ENCODE measurements at regions not wholly inside any gene's neighbourhood (a gene's known extent, or its start where the extent isn't known, plus 50 kb on each side); places are given as distances from the start of the nearest gene placed in this dataset.

- no peak overlapping the region for H3K4me3 ChIP-seq (ENCODE audit: low read depth in 1 of 2, low read length in 2 of 2)
- H3K9me3 ChIP-seq (ENCODE audit: control insufficient read depth in 1 of 2, low read length in 2 of 2): no peaks in the 10 kb centered on the region
- H3K27ac ChIP-seq (ENCODE audit: low read length): no peak overlapping the region
- no peaks in the 10 kb centered on the region for H3K4me1 ChIP-seq (ENCODE audit: control insufficient read depth in 1 of 2, insufficient read depth in 2 of 2, low read length in 2 of 2)
- H3K36me3 ChIP-seq (ENCODE audit: control insufficient read depth in 1 of 2, insufficient read depth in 2 of 2, low read length in 2 of 2): no peaks in the 10 kb centered on the region
- no peaks in the 10 kb centered on the region for H3K27me3 ChIP-seq (ENCODE audit: low read depth, low read length)
Observed at GRCh38 chr5:58356662-58357061, 103.2 kb downstream of the PLK2 start.

GRCh38 chr5:58354827-58355226, 105.1 kb downstream of the PLK2 start:
- Histone ChIP-seq H3K27ac (ENCODE audit: low read length) (no peak overlapping the region), H3K4me3 (ENCODE audit: low read depth in 1 of 2, low read length in 2 of 2) (no peak overlapping the region), H3K36me3 (ENCODE audit: control insufficient read depth in 1 of 2, insufficient read depth in 2 of 2, low read length in 2 of 2) (no peaks in the 10 kb centered on the region), H3K4me1 (ENCODE audit: control insufficient read depth in 1 of 2, insufficient read depth in 2 of 2, low read length in 2 of 2) (no peaks in the 10 kb centered on the region), H3K27me3 (ENCODE audit: low read depth, low read length) (no peaks in the 10 kb centered on the region), H3K9me3 (ENCODE audit: control insufficient read depth in 1 of 2, low read length in 2 of 2) (no peaks in the 10 kb centered on the region)

DNA sequence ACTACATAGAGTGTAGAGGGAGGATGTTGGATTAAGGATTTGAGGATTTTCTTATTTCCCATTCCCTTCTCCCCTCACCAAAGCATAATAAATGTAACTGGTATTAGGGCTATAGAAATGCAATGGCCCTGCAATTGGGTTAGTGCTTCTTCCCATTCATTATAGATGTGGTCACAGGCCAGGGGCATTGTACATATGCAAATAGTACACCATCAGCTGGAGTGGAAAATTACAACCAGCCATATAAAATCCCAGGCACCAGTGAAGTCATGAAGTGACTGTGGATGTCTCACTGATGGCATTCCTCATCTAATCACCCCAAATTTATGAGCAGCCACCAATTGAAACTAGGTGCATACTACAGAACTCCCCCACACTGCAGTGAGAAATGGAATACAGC, 105.9 kb downstream of the PLK2 start:
- Histone ChIP-seq H3K4me1 (ENCODE audit: control insufficient read depth in 1 of 2, insufficient read depth in 2 of 2, low read length in 2 of 2) (no peaks in the 10 kb centered on the region), H3K36me3 (ENCODE audit: control insufficient read depth in 1 of 2, insufficient read depth in 2 of 2, low read length in 2 of 2) (no peaks in the 10 kb centered on the region), H3K9me3 (ENCODE audit: control insufficient read depth in 1 of 2, low read length in 2 of 2) (no peaks in the 10 kb centered on the region), H3K27me3 (ENCODE audit: low read depth, low read length) (no peaks in the 10 kb centered on the region), H3K4me3 (ENCODE audit: low read depth in 1 of 2, low read length in 2 of 2) (no peak overlapping the region), H3K27ac (ENCODE audit: low read length) (no peak overlapping the region)

GRCh38 chr5:58351190-58351589, 108.7 kb downstream of the PLK2 start:
- Histone ChIP-seq H3K36me3 (ENCODE audit: control insufficient read depth in 1 of 2, insufficient read depth in 2 of 2, low read length in 2 of 2) (no peaks in the 10 kb centered on the region), H3K27ac (ENCODE audit: low read length) (no peak overlapping the region), H3K4me3 (ENCODE audit: low read depth in 1 of 2, low read length in 2 of 2) (no peak overlapping the region), H3K4me1 (ENCODE audit: control insufficient read depth in 1 of 2, insufficient read depth in 2 of 2, low read length in 2 of 2) (no peaks in the 10 kb centered on the region), H3K27me3 (ENCODE audit: low read depth, low read length) (no peaks in the 10 kb centered on the region), H3K9me3 (ENCODE audit: control insufficient read depth in 1 of 2, low read length in 2 of 2) (no peaks in the 10 kb centered on the region)

DNA sequence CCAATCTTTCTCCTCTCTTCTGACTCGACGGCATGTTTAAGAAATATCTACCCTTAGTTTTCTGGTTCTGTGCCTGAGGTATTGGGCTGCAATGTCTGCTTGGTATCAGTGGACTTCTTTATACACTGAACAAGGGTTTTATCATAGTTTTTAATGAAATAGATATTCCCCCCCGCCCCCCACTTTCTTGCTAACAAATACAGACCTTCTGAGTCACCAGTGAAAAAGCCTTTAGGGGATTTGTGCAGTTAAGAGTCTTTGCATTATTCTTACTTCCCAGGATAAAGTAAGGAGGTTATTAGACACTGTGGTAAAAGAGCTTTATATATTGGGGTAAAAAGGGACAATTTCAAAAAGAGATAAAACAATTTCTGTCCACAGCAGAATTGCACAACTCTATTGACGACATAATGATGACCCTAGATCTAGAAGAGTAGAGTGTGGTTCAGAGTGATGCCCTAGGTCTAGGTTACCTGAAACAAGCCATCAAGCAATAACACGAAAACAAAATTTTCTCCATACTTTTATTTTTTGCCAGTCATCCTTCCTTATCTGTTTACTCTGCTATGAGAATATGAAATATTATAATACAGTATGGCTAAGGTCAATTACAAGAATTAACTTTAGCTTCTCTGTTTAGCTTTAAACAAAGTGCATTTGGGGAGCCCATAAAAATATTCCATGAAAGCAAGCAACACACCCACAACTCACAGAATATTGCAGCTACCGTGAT, 110.7 kb downstream of the PLK2 start:
- Histone ChIP-seq H3K4me3 (ENCODE audit: low read depth in 1 of 2, low read length in 2 of 2) (no peak overlapping the region), H3K27ac (ENCODE audit: low read length) (no peak overlapping the region), H3K4me1 (ENCODE audit: control insufficient read depth in 1 of 2, insufficient read depth in 2 of 2, low read length in 2 of 2) (no peaks in the 10 kb centered on the region), H3K36me3 (ENCODE audit: control insufficient read depth in 1 of 2, insufficient read depth in 2 of 2, low read length in 2 of 2) (no peaks in the 10 kb centered on the region), H3K9me3 (ENCODE audit: control insufficient read depth in 1 of 2, low read length in 2 of 2) (no peaks in the 10 kb centered on the region), H3K27me3 (ENCODE audit: low read depth, low read length) (no peaks in the 10 kb centered on the region)

GRCh38 chr5:58346041-58346440, 113.8 kb downstream of the PLK2 start:
- Histone ChIP-seq H3K4me3 (ENCODE audit: low read depth in 1 of 2, low read length in 2 of 2) (no peak overlapping the region), H3K27me3 (ENCODE audit: low read depth, low read length) (no peaks in the 10 kb centered on the region), H3K27ac (ENCODE audit: low read length) (no peak overlapping the region), H3K9me3 (ENCODE audit: control insufficient read depth in 1 of 2, low read length in 2 of 2) (no peaks in the 10 kb centered on the region), H3K36me3 (ENCODE audit: control insufficient read depth in 1 of 2, insufficient read depth in 2 of 2, low read length in 2 of 2) (no peaks in the 10 kb centered on the region), H3K4me1 (ENCODE audit: control insufficient read depth in 1 of 2, insufficient read depth in 2 of 2, low read length in 2 of 2) (no peaks in the 10 kb centered on the region)

DNA sequence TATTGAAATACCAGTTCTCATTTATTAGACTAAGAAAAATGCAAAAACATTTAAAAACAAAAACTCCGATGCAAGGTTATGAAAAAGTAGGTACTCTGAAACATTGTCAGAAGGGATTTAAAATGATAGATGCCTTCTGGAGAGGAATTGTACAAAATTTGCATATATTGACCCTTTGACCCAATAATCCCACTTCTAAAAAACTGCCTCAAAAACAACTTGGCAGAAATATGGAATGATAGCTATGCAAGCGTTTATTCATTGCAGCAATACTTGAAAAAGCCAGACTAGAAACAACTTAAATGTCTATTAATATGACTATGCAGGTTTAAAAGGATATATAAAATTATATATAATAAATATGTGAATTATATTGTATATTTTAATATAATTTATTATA, 118.4 kb downstream of the PLK2 start:
- Histone ChIP-seq H3K27me3 (ENCODE audit: low read depth, low read length) (no peaks in the 10 kb centered on the region), H3K27ac (ENCODE audit: low read length) (no peak overlapping the region), H3K4me1 (ENCODE audit: control insufficient read depth in 1 of 2, insufficient read depth in 2 of 2, low read length in 2 of 2) (no peaks in the 10 kb centered on the region), H3K4me3 (ENCODE audit: low read depth in 1 of 2, low read length in 2 of 2) (no peak overlapping the region), H3K9me3 (ENCODE audit: control insufficient read depth in 1 of 2, low read length in 2 of 2) (no peaks in the 10 kb centered on the region), H3K36me3 (ENCODE audit: control insufficient read depth in 1 of 2, insufficient read depth in 2 of 2, low read length in 2 of 2) (no peaks in the 10 kb centered on the region)

- H3K9me3 ChIP-seq (ENCODE audit: control insufficient read depth in 1 of 2, low read length in 2 of 2): no peaks in the 10 kb centered on the region
- H3K4me1 ChIP-seq (ENCODE audit: control insufficient read depth in 1 of 2, insufficient read depth in 2 of 2, low read length in 2 of 2): no peaks in the 10 kb centered on the region
- no peaks in the 10 kb centered on the region for H3K36me3 ChIP-seq (ENCODE audit: control insufficient read depth in 1 of 2, insufficient read depth in 2 of 2, low read length in 2 of 2)
- H3K4me3 ChIP-seq (ENCODE audit: low read depth in 1 of 2, low read length in 2 of 2): no peak overlapping the region
- H3K27ac ChIP-seq (ENCODE audit: low read length): no peak overlapping the region
- no peaks in the 10 kb centered on the region for H3K27me3 ChIP-seq (ENCODE audit: low read depth, low read length)
Observed at GRCh38 chr5:58335518-58335917, 124.4 kb downstream of the PLK2 start.

DNA sequence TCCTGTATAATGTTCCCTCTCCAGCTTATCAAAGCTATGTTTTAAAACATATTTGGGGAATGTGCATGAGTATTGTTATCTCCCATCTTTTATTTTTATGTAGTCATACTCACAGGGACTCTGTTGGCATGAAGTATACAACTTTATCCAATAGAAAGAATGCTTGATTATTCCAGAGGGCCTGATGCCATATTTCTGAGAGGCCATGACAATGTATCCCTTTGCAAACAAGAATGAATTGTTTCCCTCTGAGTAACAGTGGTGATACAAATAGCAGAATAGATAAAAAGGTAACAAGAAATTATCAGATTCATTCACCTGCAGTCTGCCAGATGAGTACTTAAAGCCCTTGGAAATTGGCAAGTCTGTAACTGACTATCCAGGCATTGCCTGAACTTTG, 125.9 kb downstream of the PLK2 start:
- Histone ChIP-seq H3K36me3 (ENCODE audit: control insufficient read depth in 1 of 2, insufficient read depth in 2 of 2, low read length in 2 of 2) (no peaks in the 10 kb centered on the region), H3K27ac (ENCODE audit: low read length) (no peak overlapping the region), H3K4me1 (ENCODE audit: control insufficient read depth in 1 of 2, insufficient read depth in 2 of 2, low read length in 2 of 2) (no peaks in the 10 kb centered on the region), H3K4me3 (ENCODE audit: low read depth in 1 of 2, low read length in 2 of 2) (no peak overlapping the region), H3K9me3 (ENCODE audit: control insufficient read depth in 1 of 2, low read length in 2 of 2) (no peaks in the 10 kb centered on the region), H3K27me3 (ENCODE audit: low read depth, low read length) (no peaks in the 10 kb centered on the region)

DNA sequence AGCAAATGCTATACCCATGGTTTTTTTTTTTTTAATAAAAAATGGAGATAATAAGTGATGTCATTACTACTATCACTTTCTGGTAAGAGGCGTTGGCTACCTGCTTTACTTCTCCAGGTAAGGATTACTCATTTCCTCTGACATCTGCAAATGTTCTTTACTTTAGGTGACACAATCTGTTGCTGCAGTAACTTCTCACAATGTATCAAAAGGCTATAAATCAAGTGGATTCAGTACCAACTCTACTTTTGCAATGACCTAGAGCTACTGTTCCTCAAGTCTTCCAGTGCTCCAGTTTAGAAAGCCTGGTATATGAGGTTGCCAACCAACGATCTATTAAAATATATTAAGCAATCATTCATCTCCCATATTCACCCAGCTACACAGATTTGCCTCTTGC, 129.1 kb downstream of the PLK2 start:
- Histone ChIP-seq H3K27ac (ENCODE audit: low read length) (no peak overlapping the region), H3K9me3 (ENCODE audit: control insufficient read depth in 1 of 2, low read length in 2 of 2) (no peaks in the 10 kb centered on the region), H3K4me3 (ENCODE audit: low read depth in 1 of 2, low read length in 2 of 2) (no peak overlapping the region), H3K36me3 (ENCODE audit: control insufficient read depth in 1 of 2, insufficient read depth in 2 of 2, low read length in 2 of 2) (no peaks in the 10 kb centered on the region), H3K4me1 (ENCODE audit: control insufficient read depth in 1 of 2, insufficient read depth in 2 of 2, low read length in 2 of 2) (no peaks in the 10 kb centered on the region), H3K27me3 (ENCODE audit: low read depth, low read length) (no peaks in the 10 kb centered on the region)

DNA sequence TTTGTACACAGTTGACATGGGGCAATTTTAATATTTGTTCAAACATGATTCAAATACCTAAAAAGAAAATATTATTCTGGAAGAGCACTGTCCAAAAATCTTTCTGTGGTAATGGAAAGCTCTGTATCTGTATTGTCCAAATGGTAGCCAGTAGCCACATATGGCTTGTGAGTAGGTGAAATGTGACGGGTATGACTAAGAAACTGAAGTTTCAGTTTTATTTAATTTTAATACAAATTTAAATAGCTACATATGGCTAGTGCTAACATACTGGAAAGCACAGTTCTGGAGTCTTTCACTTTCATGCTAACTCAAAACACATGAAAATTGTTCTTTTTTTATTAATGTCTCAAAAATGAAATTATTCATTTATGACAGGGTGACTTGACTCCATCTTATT, 132.6 kb downstream of the PLK2 start:
- Histone ChIP-seq H3K9me3 (ENCODE audit: control insufficient read depth in 1 of 2, low read length in 2 of 2) (no peaks in the 10 kb centered on the region), H3K4me3 (ENCODE audit: low read depth in 1 of 2, low read length in 2 of 2) (no peak overlapping the region), H3K4me1 (ENCODE audit: control insufficient read depth in 1 of 2, insufficient read depth in 2 of 2, low read length in 2 of 2) (no peaks in the 10 kb centered on the region), H3K36me3 (ENCODE audit: control insufficient read depth in 1 of 2, insufficient read depth in 2 of 2, low read length in 2 of 2) (no peaks in the 10 kb centered on the region), H3K27ac (ENCODE audit: low read length) (no peak overlapping the region), H3K27me3 (ENCODE audit: low read depth, low read length) (no peaks in the 10 kb centered on the region)

DNA sequence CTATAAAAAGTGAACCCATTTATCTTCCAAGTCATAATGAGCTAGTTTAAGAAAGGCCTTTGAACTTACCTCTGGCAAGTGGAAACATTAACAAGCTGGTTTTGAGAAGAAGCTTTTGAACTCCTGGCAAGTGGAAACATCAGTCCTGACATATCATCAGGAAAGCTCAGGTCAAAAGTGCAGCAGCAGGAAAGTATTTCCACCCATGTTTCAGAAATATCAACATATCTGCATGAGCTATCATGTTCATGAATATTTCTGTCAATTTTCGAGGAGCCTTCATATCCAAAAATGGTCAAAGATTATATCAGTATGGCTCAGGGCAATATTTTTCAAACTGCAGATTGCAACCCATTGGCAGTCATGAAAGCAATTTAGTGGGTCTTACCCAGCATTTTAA, 133.9 kb downstream of the PLK2 start:
- H3K4me1 ChIP-seq (ENCODE audit: control insufficient read depth in 1 of 2, insufficient read depth in 2 of 2, low read length in 2 of 2): no peaks in the 10 kb centered on the region
- H3K36me3 ChIP-seq (ENCODE audit: control insufficient read depth in 1 of 2, insufficient read depth in 2 of 2, low read length in 2 of 2): no peaks in the 10 kb centered on the region
- H3K9me3 ChIP-seq (ENCODE audit: control insufficient read depth in 1 of 2, low read length in 2 of 2): no peaks in the 10 kb centered on the region

More for the DNA sequence above, 133.9 kb downstream of the PLK2 start:
- no peak overlapping the region for H3K4me3 ChIP-seq (ENCODE audit: low read depth in 1 of 2, low read length in 2 of 2)
- no peak overlapping the region for H3K27ac ChIP-seq (ENCODE audit: low read length)
- no peaks in the 10 kb centered on the region for H3K27me3 ChIP-seq (ENCODE audit: low read depth, low read length)
